Naive thymus-derived CD8-positive, alpha-beta T cell (primary cell): ENCODE measurements at regions not wholly inside any gene's neighbourhood (a gene's known extent, or its start where the extent isn't known, plus 50 kb on each side); places are given as distances from the start of the nearest gene placed in this dataset.

Experiments
- ATAC-seq, 2 donors: fragments of 150-1000 bp; cut with Tn5 transposase in 1 of 2; sonication (Bioruptor Pico), chemical (Tn5 transposase) in 1 of 2; 1 replicate in 1 of 2; 2 replicates in 1 of 2; pipeline ENCODE4 v1.10.0; 2021; ENCODE audit warnings: mild to moderate bottlenecking in 2 of 2, moderate library complexity in 2 of 2
- POLR2A ChIA-PET: fragments of 350-600 bp; sonication (Branson Sonifier 250); formaldehyde crosslinking; loops from one replicate; lab custom pipeline; 2021; ENCODE audit warnings: antibody characterized with exemption; lab: Charles Lee
- DNase-seq, 10 donors: peaks; one replicate each; pipeline versions ENCODE4 v3.0.0 to v3.0.0-alpha.2; 2020 to 2022
- H3K27ac Mint-ChIP-seq, 10 donors: one replicate each; pipeline ENCODE4 v1.8.0; 2020 to 2022; ENCODE audit warnings: mild to moderate bottlenecking in 10 of 10, mixed read lengths in 10 of 10, moderate library complexity in 4 of 10, inconsistent platforms in 1 of 10
- H3K27me3 Mint-ChIP-seq, 5 donors: one replicate each; pipeline ENCODE4 v1.8.0; 2021 to 2022; ENCODE audit warnings: mixed read lengths in 5 of 5
- H3K36me3 Mint-ChIP-seq, 3 donors: one replicate each; pipeline ENCODE4 v1.8.0; 2020 to 2022; ENCODE audit warnings: mixed read lengths in 3 of 3, mild to moderate bottlenecking in 2 of 3, inconsistent platforms in 1 of 3
- H3K4me1 Mint-ChIP-seq, 4 donors: one replicate each; pipeline ENCODE4 v1.8.0; 2021 to 2022; ENCODE audit warnings: mixed read lengths in 4 of 4
- H3K4me3 Mint-ChIP-seq, 10 donors: one replicate each; pipeline ENCODE4 v1.8.0; 2020 to 2022; ENCODE audit warnings: mild to moderate bottlenecking in 10 of 10, mixed read lengths in 10 of 10, moderate library complexity in 6 of 10, inconsistent platforms in 1 of 10
- H3K9me3 Mint-ChIP-seq, 9 donors: one replicate each; pipeline ENCODE4 v1.8.0; 2020 to 2022; ENCODE audit warnings: mixed read lengths in 9 of 9, mild to moderate bottlenecking in 3 of 9, inconsistent platforms in 1 of 9, moderate library complexity in 1 of 9

DNA sequence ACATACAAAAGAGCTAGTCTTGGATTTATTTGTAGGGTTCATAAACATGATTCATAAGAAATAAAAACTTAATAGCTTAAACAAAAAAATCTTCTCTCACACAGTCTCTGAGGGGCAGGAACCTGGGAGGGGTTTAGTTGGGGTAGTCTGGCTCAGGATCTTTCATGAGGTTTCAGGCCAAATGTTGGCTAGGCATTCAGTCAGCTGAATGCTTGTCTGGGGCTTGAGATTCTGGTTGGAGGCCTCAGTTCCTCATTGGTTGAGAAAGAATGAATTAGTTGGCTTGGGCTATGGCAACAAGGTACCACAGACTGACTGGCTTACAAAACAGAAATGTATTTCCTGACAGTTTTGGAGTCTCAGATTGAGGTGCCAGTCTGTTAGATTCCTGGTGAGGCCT lies 74.3 kb downstream of the ANKRD7 start:
- no peak for DNase-seq
- H3K27ac Mint-ChIP-seq = no peak overlapping the region
- H3K36me3 Mint-ChIP-seq = no peaks in the 10 kb centered on the region
- POLR2A ChIA-PET = no interaction called here
- H3K4me1 Mint-ChIP-seq = no peaks in the 10 kb centered on the region
- H3K4me3 Mint-ChIP-seq = no peak overlapping the region
- H3K27me3 Mint-ChIP-seq = peaks cover 15 to 57% (median 22%) of the 10 kb centered on the region in 5 donors
- peaks cover 0 to 8% (median 0%) of the 10 kb centered on the region in 9 donors for H3K9me3 Mint-ChIP-seq
- no peak for ATAC-seq

DNA sequence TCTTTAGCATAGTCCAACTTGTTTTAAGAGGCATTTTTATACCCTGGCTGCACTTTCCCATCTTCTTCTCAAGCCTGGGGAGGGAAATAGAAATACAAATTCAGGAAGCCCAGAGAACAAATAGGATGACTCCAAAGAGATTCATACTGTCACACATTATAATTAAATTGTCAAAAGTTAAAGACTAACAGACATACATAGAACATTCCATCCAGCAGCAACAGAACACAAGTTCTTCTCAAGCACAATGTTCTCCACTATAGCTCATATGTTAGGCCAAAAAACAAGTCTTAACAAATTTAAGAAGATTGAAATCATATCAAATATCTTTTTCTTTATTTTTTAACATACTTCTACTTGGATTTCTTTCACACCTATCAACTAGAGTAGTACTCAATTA lies 75.7 kb downstream of the ANKRD7 start:
- no peak for ATAC-seq
- H3K4me1 Mint-ChIP-seq = no peaks in the 10 kb centered on the region

GRCh38 chr7:118304100-118304499 lies 79.6 kb downstream of the ANKRD7 start:
- no peak overlapping the region for H3K4me3 Mint-ChIP-seq
- POLR2A ChIA-PET = no interaction called here
- ATAC-seq = no peak

More for the DNA sequence above, 75.7 kb downstream of the ANKRD7 start:
- peaks cover 16 to 61% (median 24%) of the 10 kb centered on the region in 5 donors for H3K27me3 Mint-ChIP-seq
- H3K4me3 Mint-ChIP-seq = no peak overlapping the region
- DNase-seq = no peak
- H3K36me3 Mint-ChIP-seq = no peaks in the 10 kb centered on the region
- POLR2A ChIA-PET = no interaction called here
- H3K9me3 Mint-ChIP-seq = peaks cover 0 to 11% (median 0%) of the 10 kb centered on the region in 9 donors
- no peak overlapping the region for H3K27ac Mint-ChIP-seq

DNA sequence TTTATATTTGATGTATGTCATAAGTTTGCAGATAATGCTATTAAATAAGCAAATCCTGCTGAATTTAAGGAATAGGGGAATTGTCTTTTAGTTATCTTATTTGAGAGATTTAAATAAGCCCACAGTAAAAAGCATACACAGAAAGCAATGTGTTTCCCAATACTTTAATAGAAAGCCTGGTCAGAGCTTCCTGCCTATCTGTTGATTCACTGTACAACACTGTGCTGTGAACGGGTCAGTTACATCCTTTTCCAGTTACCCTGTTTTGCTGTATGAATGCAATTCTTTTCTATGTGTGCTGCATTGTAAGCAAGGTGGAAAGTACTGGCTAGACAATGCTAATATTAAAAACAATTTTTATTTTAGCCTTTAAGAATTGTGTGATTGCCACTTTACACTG lies 81.2 kb downstream of the ANKRD7 start:
- peaks cover 0 to 23% (median 0%) of the 10 kb centered on the region in 3 donors for H3K36me3 Mint-ChIP-seq
- ATAC-seq (no peak), DNase-seq (no peak)
- H3K27ac Mint-ChIP-seq = no peak overlapping the region
- POLR2A ChIA-PET = no interaction called here
- peaks cover 4 to 46% (median 10%) of the 10 kb centered on the region in 5 donors for H3K27me3 Mint-ChIP-seq
- H3K9me3 Mint-ChIP-seq = peaks cover 9 to 34% (median 14%) of the 10 kb centered on the region in 9 donors
- no peaks in the 10 kb centered on the region for H3K4me1 Mint-ChIP-seq
- H3K4me3 Mint-ChIP-seq = no peak overlapping the region

More at GRCh38 chr7:118304100-118304499, 79.6 kb downstream of the ANKRD7 start:
- Mint-ChIP-seq H3K9me3 (peaks cover 0 to 18% (median 4%) of the 10 kb centered on the region in 9 donors), H3K4me1 (no peaks in the 10 kb centered on the region), H3K27me3 (peaks cover 6 to 45% (median 13%) of the 10 kb centered on the region in 5 donors), H3K27ac (no peak overlapping the region), H3K36me3 (peaks cover 0 to 10% (median 0%) of the 10 kb centered on the region in 3 donors)
- DNase-seq = no peak

GRCh38 chr7:118306771-118307170 lies 82.3 kb downstream of the ANKRD7 start:
- Mint-ChIP-seq H3K9me3 (peaks cover 9 to 34% (median 14%) of the 10 kb centered on the region in 9 donors), H3K27me3 (peaks cover 4 to 46% (median 10%) of the 10 kb centered on the region in 5 donors), H3K36me3 (peaks cover 0 to 23% (median 0%) of the 10 kb centered on the region in 3 donors), H3K27ac (no peak overlapping the region), H3K4me1 (no peaks in the 10 kb centered on the region), H3K4me3 (no peak overlapping the region)
- no peak for DNase-seq
- ATAC-seq = no peak
- POLR2A ChIA-PET = no interaction called here

GRCh38 chr7:118311121-118311836 lies 86.8 kb downstream of the ANKRD7 start:
- H3K36me3 Mint-ChIP-seq = peaks cover 0 to 23% (median 0%) of the 10 kb centered on the region in 3 donors
- H3K27ac Mint-ChIP-seq = no peak overlapping the region
- H3K9me3 Mint-ChIP-seq = peaks cover 12 to 43% (median 19%) of the 10 kb centered on the region in 9 donors
- no peak overlapping the region for H3K4me3 Mint-ChIP-seq
- POLR2A ChIA-PET = no interaction called here
- no peaks in the 10 kb centered on the region for H3K4me1 Mint-ChIP-seq
- DNase-seq (no peak), ATAC-seq (no peak)
- H3K27me3 Mint-ChIP-seq = peaks cover 4 to 39% (median 9%) of the 10 kb centered on the region in 5 donors

- Mint-ChIP-seq H3K27me3 (peaks cover 2 to 39% (median 9%) of the 10 kb centered on the region in 5 donors), H3K36me3 (peaks cover 0 to 23% (median 0%) of the 10 kb centered on the region in 3 donors), H3K9me3 (peaks cover 12 to 49% (median 22%) of the 10 kb centered on the region in 9 donors), H3K4me3 (no peak overlapping the region), H3K4me1 (no peaks in the 10 kb centered on the region), H3K27ac (no peak overlapping the region)
- ATAC-seq = no peak
- POLR2A ChIA-PET = no interaction called here
- DNase-seq = no peak
These were observed 87.5 kb downstream of the ANKRD7 start for GRCh38 chr7:118312051-118312450.

GRCh38 chr7:118312966-118313365 lies 88.5 kb downstream of the ANKRD7 start:
- Mint-ChIP-seq H3K27me3 (peaks cover 2 to 41% (median 9%) of the 10 kb centered on the region in 5 donors), H3K36me3 (peaks cover 0 to 21% (median 0%) of the 10 kb centered on the region in 3 donors), H3K27ac (no peak overlapping the region), H3K4me3 (no peak overlapping the region), H3K9me3 (peaks cover 12 to 47% (median 23%) of the 10 kb centered on the region in 9 donors), H3K4me1 (no peaks in the 10 kb centered on the region)
- no peak for DNase-seq
- no peak for ATAC-seq
- POLR2A ChIA-PET = no interaction called here

GRCh38 chr7:118324790-118325449 lies 100.4 kb downstream of the ANKRD7 start:
- POLR2A ChIA-PET = no interaction called here
- H3K27me3 Mint-ChIP-seq = peaks cover 8 to 36% (median 21%) of the 10 kb centered on the region in 5 donors
- no peaks in the 10 kb centered on the region for H3K4me1 Mint-ChIP-seq
- no peaks in the 10 kb centered on the region for H3K36me3 Mint-ChIP-seq
- ATAC-seq (no peak), DNase-seq (no peak)
- no peak overlapping the region for H3K4me3 Mint-ChIP-seq
- H3K27ac Mint-ChIP-seq = no peak overlapping the region
- no peaks in the 10 kb centered on the region for H3K9me3 Mint-ChIP-seq

DNA sequence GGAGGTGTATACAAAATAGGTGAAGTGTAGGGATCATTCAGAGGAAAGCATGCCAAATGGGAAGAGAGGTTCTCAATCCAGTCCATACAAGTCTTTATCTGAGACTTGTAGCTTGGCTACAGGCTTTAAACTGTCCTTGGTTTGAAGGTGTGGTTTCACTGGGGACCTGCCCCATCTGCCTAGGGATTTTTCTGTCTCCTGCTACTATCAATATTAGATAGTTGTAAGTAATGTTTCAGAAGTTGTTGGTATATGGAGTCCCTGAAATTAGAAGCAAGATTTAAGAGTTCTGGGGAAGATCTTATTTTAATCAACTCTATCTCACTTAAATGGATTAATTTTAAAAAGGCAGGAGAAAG lies 100.9 kb downstream of the ANKRD7 start:
- Mint-ChIP-seq H3K27ac (no peak overlapping the region), H3K9me3 (no peaks in the 10 kb centered on the region), H3K4me3 (no peak overlapping the region), H3K4me1 (no peaks in the 10 kb centered on the region), H3K27me3 (peaks cover 10 to 38% (median 24%) of the 10 kb centered on the region in 5 donors), H3K36me3 (no peaks in the 10 kb centered on the region)
- no peak for ATAC-seq
- no peak for DNase-seq
- POLR2A ChIA-PET = no interaction called here

DNA sequence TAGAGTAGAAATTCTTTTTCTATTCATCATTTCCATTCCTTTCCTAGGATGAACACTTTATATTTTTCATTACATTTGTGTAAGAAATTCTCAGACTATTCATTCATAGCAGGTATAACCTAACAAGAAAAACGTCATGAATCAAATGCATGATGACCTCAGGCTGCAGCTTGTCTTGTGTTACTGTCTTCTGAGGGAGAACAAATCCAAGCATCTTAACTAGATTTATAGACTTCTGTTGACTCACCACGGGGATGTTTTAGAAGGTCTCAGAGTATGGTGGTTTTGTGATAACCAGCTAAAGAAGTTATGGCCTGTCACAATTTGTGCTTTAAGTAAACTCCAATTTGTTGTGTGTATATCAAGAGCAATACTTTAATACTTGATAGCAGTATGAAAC lies 102.7 kb downstream of the ANKRD7 start:
- Mint-ChIP-seq H3K9me3 (no peaks in the 10 kb centered on the region), H3K4me1 (no peaks in the 10 kb centered on the region), H3K36me3 (no peaks in the 10 kb centered on the region), H3K27me3 (peaks cover 10 to 23% (median 18%) of the 10 kb centered on the region in 5 donors), H3K27ac (no peak overlapping the region), H3K4me3 (no peak overlapping the region)
- DNase-seq (no peak), ATAC-seq (no peak)
- POLR2A ChIA-PET = no interaction called here

- Mint-ChIP-seq H3K9me3 (no peaks in the 10 kb centered on the region), H3K36me3 (no peaks in the 10 kb centered on the region), H3K27me3 (peaks cover 7 to 22% (median 18%) of the 10 kb centered on the region in 5 donors), H3K27ac (no peak overlapping the region), H3K4me3 (no peak overlapping the region), H3K4me1 (no peaks in the 10 kb centered on the region)
- POLR2A ChIA-PET = no interaction called here
- ATAC-seq (no peak), DNase-seq (no peak)
These were observed 104.2 kb downstream of the ANKRD7 start for GRCh38 chr7:118328505-118329211.

DNA sequence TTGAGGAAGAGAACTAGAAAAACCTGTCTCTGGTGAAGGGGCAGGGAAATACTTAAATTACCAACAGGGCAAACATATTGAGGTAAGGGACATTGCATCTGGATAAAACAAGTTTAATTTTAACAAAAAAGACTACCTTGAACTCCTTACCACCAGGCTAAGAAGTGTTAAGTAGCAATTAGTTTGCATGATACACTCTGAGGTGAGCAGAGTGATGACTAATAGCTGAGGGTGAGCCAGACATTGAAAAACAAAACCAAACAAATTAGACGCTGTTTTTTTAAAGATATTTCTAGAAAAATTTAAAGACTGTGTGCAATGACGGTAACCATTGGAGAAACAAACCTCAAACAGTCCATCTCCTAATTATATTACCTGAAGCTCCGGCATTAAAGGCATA lies 105.9 kb downstream of the ANKRD7 start:
- H3K4me1 Mint-ChIP-seq = no peaks in the 10 kb centered on the region
- DNase-seq (no peak), ATAC-seq (no peak)
- H3K36me3 Mint-ChIP-seq = no peaks in the 10 kb centered on the region
- H3K9me3 Mint-ChIP-seq = no peaks in the 10 kb centered on the region
- peaks cover 6 to 22% (median 12%) of the 10 kb centered on the region in 5 donors for H3K27me3 Mint-ChIP-seq
- no peak overlapping the region for H3K27ac Mint-ChIP-seq
- no peak overlapping the region for H3K4me3 Mint-ChIP-seq
- POLR2A ChIA-PET = no interaction called here
